B cell (primary cell): ENCODE measurements at regions not wholly inside any gene's neighbourhood (a gene's known extent, or its start where the extent isn't known, plus 50 kb on each side); places are given as distances from the start of the nearest gene placed in this dataset.
"Not testable (repeated sequence)": the region's sequence is repeated elsewhere in the genome, so short reads cannot be mapped to it uniquely, and the experiment has no call there.

Experiments used
- ATAC-seq: fragments of 200-7000 bp; cut with Tn5 transposase; one replicate; pipeline ENCODE4 v1.10.0; 2021; ENCODE audit warnings: low read depth, mild to moderate bottlenecking, moderate number of reproducible peaks, moderate library complexity
- CTCF ChIA-PET: fragments of 350-600 bp; sonication (Branson Sonifier 250); formaldehyde crosslinking; loops from one replicate; lab custom pipeline; 2021; ENCODE audit warnings: antibody characterized with exemption, inconsistent platforms; lab: Charles Lee
- POLR2A ChIA-PET: fragments of 350-600 bp; sonication (Branson Sonifier 250); formaldehyde crosslinking; loops from one replicate; lab custom pipeline; 2021; ENCODE audit warnings: antibody characterized with exemption; lab: Charles Lee
- DNase-seq: peaks from one replicate; pipeline ENCODE4 v3.0.0; 2013
- H2AFZ ChIP-seq: 2 replicates; pipeline ENCODE4 v1.6.1; 2012; ENCODE audit warnings: mild to moderate bottlenecking, low read depth, low read length; ENCODE audit not compliant: insufficient read depth, poor library complexity, severe bottlenecking
- H3K27ac ChIP-seq, 2 donors: 1 replicate in 1 of 2; 2 replicates in 1 of 2; pipeline ENCODE4 v1.5.1; 2012 to 2013; ENCODE audit warnings: low read length in 2 of 2, mild to moderate bottlenecking in 2 of 2, moderate library complexity in 1 of 2
- H3K27me3 ChIP-seq, 4 experiments: fragments of 200-600 bp in 1 of 4; sonication (generic) in 1 of 4; replicated peaks in 1 of 4; 1 replicate in 2 of 4; 2 replicates in 2 of 4; pipeline versions ENCODE4 v1.6.1 to v1.7.0; 2013 to 2016; ENCODE audit warnings: low read length in 3 of 4, mild to moderate bottlenecking in 2 of 4, mixed read lengths in 1 of 4, moderate library complexity in 1 of 4; ENCODE audit not compliant: insufficient read depth in 4 of 4, control insufficient read depth in 3 of 4; ENCODE audit errors: control extremely low read depth in 1 of 4
- H3K36me3 ChIP-seq, 2 experiments: replicated peaks in 1 of 2; 1 replicate in 1 of 2; 2 replicates in 1 of 2; pipeline versions ENCODE4 v1.6.1 to v1.7.1; 2013; ENCODE audit warnings: low read length in 1 of 2; ENCODE audit not compliant: insufficient read depth in 2 of 2, control insufficient read depth in 1 of 2; ENCODE audit errors: control extremely low read depth in 1 of 2, extremely low read depth in 1 of 2
- H3K4me1 ChIP-seq, 2 donors: fragments of 200-600 bp in 1 of 2; sonication (generic) in 1 of 2; 1 replicate in 1 of 2; 2 replicates in 1 of 2; pipeline versions ENCODE4 v1.5.1 to v1.6.1; 2013 to 2017; ENCODE audit warnings: low read length in 2 of 2; ENCODE audit not compliant: control insufficient read depth in 2 of 2, insufficient read depth in 2 of 2
- H3K4me2 ChIP-seq: replicated peaks from 2 replicates; pipeline ENCODE3; 2012; ENCODE audit warnings: mild to moderate bottlenecking, low read depth, low read length; ENCODE audit not compliant: poor library complexity, severe bottlenecking
- H3K4me3 ChIP-seq, 5 experiments: fragments of 200-600 bp in 1 of 5; sonication (generic) in 1 of 5; 1 replicate in 3 of 5; 2 replicates in 2 of 5; pipeline versions ENCODE4 v1.5.1 to v1.7.0; 2011 to 2016; ENCODE audit warnings: low read length in 4 of 5, mild to moderate bottlenecking in 4 of 5, low read depth in 2 of 5, control low read depth in 1 of 5, moderate library complexity in 1 of 5; ENCODE audit not compliant: insufficient read depth in 1 of 5; ENCODE audit errors: control extremely low read depth in 1 of 5, extremely low read depth in 1 of 5
- H3K79me2 ChIP-seq: fragments of 200-600 bp; sonication (generic); one replicate; pipeline ENCODE4 v1.6.0; 2016; ENCODE audit warnings: low read length; ENCODE audit not compliant: control insufficient read depth, insufficient read depth
- H3K9ac ChIP-seq: fragments of 200-600 bp; sonication (generic); 2 replicates; pipeline ENCODE4 v1.6.1; 2017; ENCODE audit warnings: mild to moderate bottlenecking, low read length, moderate library complexity
- H3K9me3 ChIP-seq, 3 donors: one replicate each; pipeline versions ENCODE4 v1.6.1 to v1.7.1; 2013; ENCODE audit warnings: low read length in 2 of 3; ENCODE audit not compliant: control insufficient read depth in 2 of 3, insufficient read depth in 1 of 3; ENCODE audit errors: control extremely low read depth in 1 of 3
- H4K20me1 ChIP-seq: 2 replicates; pipeline ENCODE4 v1.6.0; 2012; ENCODE audit warnings: mild to moderate bottlenecking, low read length; ENCODE audit not compliant: insufficient read depth, control insufficient read depth, poor library complexity, severe bottlenecking
- H3K27ac Mint-ChIP-seq: one replicate; pipeline ENCODE4 v1.8.0; 2021; ENCODE audit warnings: mixed read lengths
- H3K27me3 Mint-ChIP-seq: one replicate; pipeline ENCODE4 v1.8.0; 2021; ENCODE audit warnings: mixed read lengths
- H3K4me1 Mint-ChIP-seq: one replicate; pipeline ENCODE4 v1.8.0; 2021; ENCODE audit warnings: mixed read lengths
- H3K4me3 Mint-ChIP-seq: one replicate; pipeline ENCODE4 v1.8.0; 2021; ENCODE audit warnings: mixed read lengths
- H3K9me3 Mint-ChIP-seq: one replicate; pipeline ENCODE4 v1.8.0; 2022; ENCODE audit warnings: mixed read lengths; ENCODE audit not compliant: insufficient read depth
- EZH2 ChIP-seq: IDR thresholded peaks from 2 replicates; pipeline ENCODE4 v1.6.1; 2012; ENCODE audit warnings: borderline replicate concordance, low read depth, mild to moderate bottlenecking, moderate library complexity, low read length; ENCODE audit not compliant: insufficient read depth, poor library complexity, severe bottlenecking
- WGBS: methylation state at CpG from one replicate; pipeline ENCODE4 v1.1.5; 2013; ENCODE audit warnings: missing lambda C conversion rate; ENCODE audit not compliant: insufficient coverage; 5-methylcytosine and 5-hydroxymethylcytosine counted together
- intact Hi-C: fragments of 100-400 bp; cut with micrococcal nuclease; formaldehyde crosslinking; loops from one replicate; pipeline ENCODE4 v1.10.0; 2022
- TF ChIP-seq, protein P1 (sequence below): fragments of 200-600 bp; IDR thresholded peaks from one replicate; pipeline ENCODE4 v1.8.0; 2022; ENCODE audit warnings: antibody characterized with exemption, mild to moderate bottlenecking

DNA sequence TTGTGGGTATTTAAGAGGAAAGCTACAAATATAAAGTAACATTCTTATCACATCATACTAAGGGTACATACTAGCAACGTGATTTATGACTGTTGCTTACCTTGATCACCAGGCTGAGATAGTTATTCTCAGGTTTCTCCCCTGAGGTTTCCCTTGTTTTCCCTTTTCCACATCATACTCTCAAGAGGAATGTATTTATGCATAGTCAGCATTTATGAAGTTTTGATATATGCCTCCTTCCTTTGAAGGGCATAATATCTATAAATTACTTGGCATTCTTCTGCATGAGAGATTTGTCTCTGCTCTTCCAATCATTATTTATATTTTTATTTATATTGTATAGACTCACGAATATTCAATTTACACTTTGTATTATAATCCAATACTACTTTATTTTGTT lies 726.7 kb upstream of the ADGRB3 start:
- H3K27me3 ChIP-seq, result no peaks in the 10 kb centered on the region
- peaks cover 0 to 4% (median 0%) of the 10 kb centered on the region in 3 donors for H3K9me3 ChIP-seq
- ATAC-seq (no peak), DNase-seq (no peak)
- H3K4me3 ChIP-seq, result no peak overlapping the region
- intact Hi-C loops, result no loop called here
- H3K9me3 Mint-ChIP-seq, result peaks cover 8% of the 10 kb centered on the region
- ChIA-PET POLR2A (no interaction called here), CTCF (no interaction called here)
- H2AFZ ChIP-seq, result no peak overlapping the region
- no peak overlapping the region for H3K9ac ChIP-seq
- H3K4me3 Mint-ChIP-seq, result no peak overlapping the region
- H3K27ac Mint-ChIP-seq, result no peak overlapping the region
- no peaks in the 10 kb centered on the region for H3K36me3 ChIP-seq
- no peak overlapping the region for H3K27ac ChIP-seq
- no peaks in the 10 kb centered on the region for H3K4me1 Mint-ChIP-seq
- H3K27me3 Mint-ChIP-seq, result no peaks in the 10 kb centered on the region
- no peaks in the 10 kb centered on the region for H3K79me2 ChIP-seq
- WGBS, result no CpG with 5 or more reads among the region's 2 CpGs
- H3K4me2 ChIP-seq, result no peak overlapping the region
- no peak for TF ChIP-seq EZH2
- TF ChIP-seq, protein P1, sequence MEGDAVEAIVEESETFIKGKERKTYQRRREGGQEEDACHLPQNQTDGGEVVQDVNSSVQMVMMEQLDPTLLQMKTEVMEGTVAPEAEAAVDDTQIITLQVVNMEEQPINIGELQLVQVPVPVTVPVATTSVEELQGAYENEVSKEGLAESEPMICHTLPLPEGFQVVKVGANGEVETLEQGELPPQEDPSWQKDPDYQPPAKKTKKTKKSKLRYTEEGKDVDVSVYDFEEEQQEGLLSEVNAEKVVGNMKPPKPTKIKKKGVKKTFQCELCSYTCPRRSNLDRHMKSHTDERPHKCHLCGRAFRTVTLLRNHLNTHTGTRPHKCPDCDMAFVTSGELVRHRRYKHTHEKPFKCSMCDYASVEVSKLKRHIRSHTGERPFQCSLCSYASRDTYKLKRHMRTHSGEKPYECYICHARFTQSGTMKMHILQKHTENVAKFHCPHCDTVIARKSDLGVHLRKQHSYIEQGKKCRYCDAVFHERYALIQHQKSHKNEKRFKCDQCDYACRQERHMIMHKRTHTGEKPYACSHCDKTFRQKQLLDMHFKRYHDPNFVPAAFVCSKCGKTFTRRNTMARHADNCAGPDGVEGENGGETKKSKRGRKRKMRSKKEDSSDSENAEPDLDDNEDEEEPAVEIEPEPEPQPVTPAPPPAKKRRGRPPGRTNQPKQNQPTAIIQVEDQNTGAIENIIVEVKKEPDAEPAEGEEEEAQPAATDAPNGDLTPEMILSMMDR, result no peak
- H3K4me1 ChIP-seq, result no peaks in the 10 kb centered on the region
- no peaks in the 10 kb centered on the region for H4K20me1 ChIP-seq

- POLR2A ChIA-PET, intact Hi-C loops, H3K27me3 ChIP-seq, H3K36me3 ChIP-seq, H3K4me2 ChIP-seq, H4K20me1 ChIP-seq, H3K27ac Mint-ChIP-seq, ATAC-seq, H3K9me3 ChIP-seq, H3K27ac ChIP-seq, H3K9ac ChIP-seq, CTCF ChIA-PET, H2AFZ ChIP-seq, H3K4me3 ChIP-seq, H3K27me3 Mint-ChIP-seq, H3K4me1 Mint-ChIP-seq, H3K4me1 ChIP-seq, H3K9me3 Mint-ChIP-seq, DNase-seq, H3K4me3 Mint-ChIP-seq, H3K79me2 ChIP-seq: not testable (repeated sequence)
Measured at GRCh38 chr6:67904735-67905134, 730.3 kb upstream of the ADGRB3 start.
